ENCODE measurements at regions not wholly inside any gene's neighbourhood (a gene's known extent, or its start where the extent isn't known, plus 50 kb on each side); places are given as distances from the start of the nearest gene placed in this dataset.

DNA sequence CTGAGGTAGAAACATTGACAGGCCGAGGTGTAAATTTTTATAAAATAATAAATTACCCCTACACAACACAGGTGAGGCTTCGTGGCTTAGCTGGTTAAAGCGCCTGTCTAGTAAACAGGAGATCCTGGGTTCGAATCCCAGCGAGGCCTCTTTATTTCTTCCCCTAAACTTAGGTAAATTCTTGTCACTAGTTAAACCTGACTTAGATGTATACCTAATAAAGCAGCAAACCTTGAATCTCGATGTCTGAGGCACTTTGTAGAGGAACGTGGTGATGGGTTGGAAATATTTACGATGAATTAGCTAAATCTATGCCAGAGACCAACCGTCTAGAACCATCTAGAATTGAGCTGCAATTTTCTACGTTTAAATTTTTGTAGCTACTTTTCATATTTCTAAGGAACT is 185.6 kb downstream of the OR2B2 start:
- TF ChIP-seq, protein P1, sequence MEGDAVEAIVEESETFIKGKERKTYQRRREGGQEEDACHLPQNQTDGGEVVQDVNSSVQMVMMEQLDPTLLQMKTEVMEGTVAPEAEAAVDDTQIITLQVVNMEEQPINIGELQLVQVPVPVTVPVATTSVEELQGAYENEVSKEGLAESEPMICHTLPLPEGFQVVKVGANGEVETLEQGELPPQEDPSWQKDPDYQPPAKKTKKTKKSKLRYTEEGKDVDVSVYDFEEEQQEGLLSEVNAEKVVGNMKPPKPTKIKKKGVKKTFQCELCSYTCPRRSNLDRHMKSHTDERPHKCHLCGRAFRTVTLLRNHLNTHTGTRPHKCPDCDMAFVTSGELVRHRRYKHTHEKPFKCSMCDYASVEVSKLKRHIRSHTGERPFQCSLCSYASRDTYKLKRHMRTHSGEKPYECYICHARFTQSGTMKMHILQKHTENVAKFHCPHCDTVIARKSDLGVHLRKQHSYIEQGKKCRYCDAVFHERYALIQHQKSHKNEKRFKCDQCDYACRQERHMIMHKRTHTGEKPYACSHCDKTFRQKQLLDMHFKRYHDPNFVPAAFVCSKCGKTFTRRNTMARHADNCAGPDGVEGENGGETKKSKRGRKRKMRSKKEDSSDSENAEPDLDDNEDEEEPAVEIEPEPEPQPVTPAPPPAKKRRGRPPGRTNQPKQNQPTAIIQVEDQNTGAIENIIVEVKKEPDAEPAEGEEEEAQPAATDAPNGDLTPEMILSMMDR (IDR thresholded peaks at IDR 0.05; ENCODE audit: low read depth, low read length): no peak
- no peak for TF ChIP-seq POLR2A (IDR thresholded peaks at IDR 0.05; ENCODE audit: extremely low read depth, insufficient read length)
- TF ChIP-seq, protein P2, sequence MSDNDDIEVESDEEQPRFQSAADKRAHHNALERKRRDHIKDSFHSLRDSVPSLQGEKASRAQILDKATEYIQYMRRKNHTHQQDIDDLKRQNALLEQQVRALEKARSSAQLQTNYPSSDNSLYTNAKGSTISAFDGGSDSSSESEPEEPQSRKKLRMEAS (IDR thresholded peaks at IDR 0.05; ENCODE audit: low read depth, low read length): no peak
- no peak for TF ChIP-seq MYC (IDR thresholded peaks at IDR 0.05; ENCODE audit: low read depth, low read length)

All from NB4 (cell line).